ENCODE measurements at regions not wholly inside any gene's neighbourhood (a gene's known extent, or its start where the extent isn't known, plus 50 kb on each side); places are given as distances from the start of the nearest gene placed in this dataset.

- no peak for TF ChIP-seq SAP30 (IDR thresholded peaks at IDR 0.05; ENCODE audit: insufficient read depth, insufficient replicate concordance, low read length)
- TF ChIP-seq RBBP5 (IDR thresholded peaks at IDR 0.05; ENCODE audit: borderline replicate concordance, low read depth, low read length): no peak
- no peak for TF ChIP-seq KDM1A (IDR thresholded peaks at IDR 0.05; ENCODE audit: borderline replicate concordance, low read length)
- no peak for TF ChIP-seq CEBPB (IDR thresholded peaks at IDR 0.05; ENCODE audit: low read depth, low read length)
- TF ChIP-seq GABPA (IDR thresholded peaks at IDR 0.05; ENCODE audit: borderline replicate concordance, insufficient read depth, low read length): no peak
- no peak for TF ChIP-seq KDM4A (IDR thresholded peaks at IDR 0.05; ENCODE audit: low read depth, low read length, severe bottlenecking)
- no peak for TF ChIP-seq SIN3A (conservative IDR thresholded peaks at IDR 0.05 in 1 of 2, IDR thresholded peaks at IDR 0.05 in 1 of 2; ENCODE audit: low read depth in 1 of 2, low read length in 2 of 2)
- TF ChIP-seq EP300 (IDR thresholded peaks at IDR 0.05; ENCODE audit: borderline replicate concordance in 1 of 2, low read depth in 2 of 2, low read length in 2 of 2): no peak
- no peak for TF ChIP-seq TAF7 (optimal IDR thresholded peaks at IDR 0.05; ENCODE audit: borderline replicate concordance, low read depth, low read length)
- TF ChIP-seq SIRT6 (IDR thresholded peaks at IDR 0.05; ENCODE audit: low read length): no peak
- TF ChIP-seq SP1 (IDR thresholded peaks at IDR 0.05; ENCODE audit: low read depth, low read length): no peak
- no peak for TF ChIP-seq ASH2L (IDR thresholded peaks at IDR 0.05; ENCODE audit: low read length)
- TF ChIP-seq CREB1 (IDR thresholded peaks at IDR 0.05): no peak
- no peak for TF ChIP-seq FOSL1 (IDR thresholded peaks at IDR 0.05; ENCODE audit: insufficient read depth, low read depth, low read length)
- TF ChIP-seq ATF2 (IDR thresholded peaks at IDR 0.05; ENCODE audit: low read length): no peak
- no peak for TF ChIP-seq CBX8 (IDR thresholded peaks at IDR 0.05; ENCODE audit: borderline replicate concordance, low read depth, low read length)
- no peak for TF ChIP-seq CTBP2 (IDR thresholded peaks at IDR 0.05; ENCODE audit: borderline replicate concordance, insufficient read depth, insufficient read length, low read length)
- TF ChIP-seq POLR2AphosphoS5 (IDR thresholded peaks at IDR 0.05; ENCODE audit: low read depth, low read length): no peak
Measured at GRCh38 chrX:126718440-126718839, 101.1 kb upstream of the PRR32 start (continued).

Measured in H1 (cell line).